H1 (cell line): ENCODE measurements at regions not wholly inside any gene's neighbourhood (a gene's known extent, or its start where the extent isn't known, plus 50 kb on each side); places are given as distances from the start of the nearest gene placed in this dataset.

ENCODE experiments used
- CTCF ChIA-PET: fragments of 300-600 bp; sonication (Branson Sonifier 250); formaldehyde crosslinking; loops from one replicate; lab custom pipeline; 2021; ENCODE audit not compliant: partially characterized antibody; lab: Charles Lee
- POLR2A ChIA-PET: fragments of 300-600 bp; sonication (Branson Sonifier 250); formaldehyde crosslinking; loops from one replicate; lab custom pipeline; 2021; ENCODE audit warnings: inconsistent platforms; ENCODE audit not compliant: partially characterized antibody; lab: Charles Lee
- DNase-seq, 2 experiments: peaks; one replicate each; pipeline versions ENCODE4 v3.0.0 to v3.0.0-alpha.2; 2010 to 2022; ENCODE audit warnings: low spot score in 2 of 2, low read depth in 1 of 2, mixed read lengths in 1 of 2
- FAIRE-seq: peaks from 2 replicates; lab custom pipeline; 2011; peaks lifted over from hg19 to GRCh38; lab: Jason Lieb, UNC
- H2AFZ ChIP-seq: 2 replicates; pipeline ENCODE4 v1.8.1; 2012; ENCODE audit warnings: low read length, inconsistent platforms
- H2AK5ac ChIP-seq: 2 replicates; pipeline ENCODE4 v1.6.1; 2013; ENCODE audit warnings: low read depth, low read length
- H2BK120ac ChIP-seq: replicated peaks from 2 replicates; pipeline ENCODE3; 2013; ENCODE audit warnings: low read depth, low read length, inconsistent platforms
- H2BK12ac ChIP-seq: 2 replicates; pipeline ENCODE4 v1.6.1; 2013; ENCODE audit warnings: low read depth, low read length
- H2BK15ac ChIP-seq: 2 replicates; pipeline ENCODE4 v1.6.1; 2013; ENCODE audit warnings: low read length
- H2BK20ac ChIP-seq: 2 replicates; pipeline ENCODE4 v1.6.1; 2013; ENCODE audit warnings: low read length
- H2BK5ac ChIP-seq: 2 replicates; pipeline ENCODE4 v1.6.1; 2013; ENCODE audit warnings: low read depth, low read length
- H3K14ac ChIP-seq: 2 replicates; pipeline ENCODE4 v1.6.1; 2013; ENCODE audit warnings: inconsistent platforms; ENCODE audit not compliant: insufficient read length
- H3K18ac ChIP-seq: 2 replicates; pipeline ENCODE4 v1.6.1; 2013; ENCODE audit warnings: low read length; ENCODE audit errors: extremely low read depth
- H3K23ac ChIP-seq: 2 replicates; pipeline ENCODE4 v1.6.1; 2013; ENCODE audit warnings: inconsistent platforms; ENCODE audit not compliant: insufficient read length
- H3K23me2 ChIP-seq: 2 replicates; pipeline ENCODE4 v1.6.1; 2013; ENCODE audit warnings: low read depth, low read length
- H3K27ac ChIP-seq: 2 replicates; pipeline ENCODE4 v1.6.1; 2011; ENCODE audit warnings: low read depth, low read length, inconsistent platforms
- H3K27me3 ChIP-seq, 4 experiments: replicated peaks in 1 of 4; 1 replicate in 1 of 4; 2 replicates in 3 of 4; pipeline versions ENCODE4 v1.6.1 to v1.8.1; 2011 to 2013; ENCODE audit warnings: low read length in 3 of 4, mild to moderate bottlenecking in 3 of 4, inconsistent platforms in 2 of 4, mixed read lengths in 2 of 4, moderate library complexity in 1 of 4; ENCODE audit not compliant: control insufficient read depth in 3 of 4, insufficient read depth in 3 of 4; ENCODE audit errors: extremely low read depth in 1 of 4
- H3K36me3 ChIP-seq, 4 experiments: 2 replicates each; pipeline versions ENCODE4 v1.6.1 to v1.8.1; 2011 to 2013; ENCODE audit warnings: mild to moderate bottlenecking in 4 of 4, low read length in 3 of 4, moderate library complexity in 2 of 4, control low read depth in 1 of 4, inconsistent platforms in 1 of 4; ENCODE audit not compliant: insufficient read depth in 4 of 4, control insufficient read depth in 2 of 4
- H3K4ac ChIP-seq: replicated peaks from 2 replicates; pipeline ENCODE3; 2013; ENCODE audit warnings: low read length, low read depth, mixed read lengths, inconsistent platforms; ENCODE audit not compliant: insufficient read length
- H3K4me1 ChIP-seq, 4 experiments: replicated peaks in 1 of 4; 1 replicate in 1 of 4; 2 replicates in 3 of 4; pipeline versions ENCODE4 v1.6.1 to v1.8.1; 2011 to 2013; ENCODE audit warnings: low read length in 3 of 4, inconsistent platforms in 2 of 4, mixed read lengths in 1 of 4; ENCODE audit not compliant: insufficient read depth in 4 of 4, control insufficient read depth in 3 of 4
- H3K4me2 ChIP-seq, 2 experiments: 2 replicates each; pipeline versions ENCODE4 v1.6.1 to v1.8.1; 2011 to 2013; ENCODE audit warnings: low read depth in 2 of 2, low read length in 2 of 2, control low read depth in 1 of 2, inconsistent platforms in 1 of 2, mild to moderate bottlenecking in 1 of 2; ENCODE audit not compliant: insufficient read depth in 1 of 2
- H3K4me3 ChIP-seq, 4 experiments: fragments of 200-600, 300-600 bp in 1 of 4; sonication (generic), shearing (Covaris generic), sonication (Bioruptor Twin) in 1 of 4; 2 replicates each; pipeline versions ENCODE4 v1.5.1 to v1.8.1; 2011 to 2016; ENCODE audit warnings: low read length in 4 of 4, low read depth in 3 of 4, control low read depth in 2 of 4, inconsistent platforms in 2 of 4, mild to moderate bottlenecking in 2 of 4, mixed read lengths in 1 of 4, moderate library complexity in 1 of 4; ENCODE audit not compliant: insufficient read depth in 2 of 4; ENCODE audit errors: extremely low read depth in 1 of 4
- H3K56ac ChIP-seq: replicated peaks from 2 replicates; pipeline ENCODE3; 2013; ENCODE audit warnings: low read depth, mild to moderate bottlenecking, mixed read lengths, low read length, inconsistent platforms; ENCODE audit not compliant: insufficient read length
- H3K79me1 ChIP-seq: 2 replicates; pipeline ENCODE4 v1.6.1; 2013; ENCODE audit warnings: low read depth, low read length, control low read depth
- H3K79me2 ChIP-seq, 2 experiments: 2 replicates each; pipeline versions ENCODE4 v1.6.1 to v1.8.1; 2012 to 2013; ENCODE audit warnings: low read length in 2 of 2, mild to moderate bottlenecking in 2 of 2, inconsistent platforms in 1 of 2; ENCODE audit not compliant: insufficient read depth in 2 of 2, control insufficient read depth in 1 of 2
- H3K9ac ChIP-seq, 4 experiments: replicated peaks in 1 of 4; 1 replicate in 1 of 4; 2 replicates in 3 of 4; pipeline versions ENCODE4 v1.6.1 to v1.8.1; 2011 to 2013; ENCODE audit warnings: low read depth in 3 of 4, low read length in 3 of 4, control low read depth in 2 of 4, mild to moderate bottlenecking in 2 of 4, moderate library complexity in 2 of 4, inconsistent platforms in 1 of 4; ENCODE audit errors: extremely low read depth in 1 of 4
- H3K9me3 ChIP-seq, 2 experiments: 2 replicates each; pipeline versions ENCODE4 v1.6.1 to v1.8.1; 2012 to 2013; ENCODE audit warnings: mild to moderate bottlenecking in 2 of 2, moderate library complexity in 2 of 2, control low read depth in 1 of 2, inconsistent platforms in 1 of 2, low read depth in 1 of 2, low read length in 1 of 2, mixed read lengths in 1 of 2; ENCODE audit not compliant: insufficient read depth in 2 of 2
- H4K20me1 ChIP-seq, 2 experiments: replicated peaks in 1 of 2; 2 replicates each; pipeline versions ENCODE3 to v1.8.1; 2011 to 2013; ENCODE audit warnings: inconsistent platforms in 2 of 2, low read length in 2 of 2, mild to moderate bottlenecking in 1 of 2; ENCODE audit not compliant: insufficient read depth in 2 of 2, control insufficient read depth in 1 of 2
- H4K5ac ChIP-seq: 2 replicates; pipeline ENCODE4 v1.6.1; 2013; ENCODE audit warnings: low read length, low read depth, mixed read lengths, inconsistent platforms; ENCODE audit not compliant: insufficient read length
- H4K8ac ChIP-seq: 2 replicates; pipeline ENCODE4 v1.8.0; 2013; ENCODE audit warnings: mild to moderate bottlenecking, moderate library complexity, low read length, inconsistent platforms; ENCODE audit not compliant: insufficient read depth; ENCODE audit errors: extremely low read depth
- H4K91ac ChIP-seq: replicated peaks from 2 replicates; pipeline ENCODE3; 2013; ENCODE audit warnings: low read length, mixed read lengths, inconsistent platforms; ENCODE audit not compliant: insufficient read length
- EP300 ChIP-seq, 2 experiments: IDR thresholded peaks; 1 replicate in 1 of 2; 2 replicates in 1 of 2; pipeline ENCODE4 v1.6.1; 2011 to 2012; ENCODE audit warnings: low read depth in 2 of 2, low read length in 2 of 2, mild to moderate bottlenecking in 2 of 2, borderline replicate concordance in 1 of 2, inconsistent platforms in 1 of 2, moderate library complexity in 1 of 2
- KDM4A ChIP-seq: IDR thresholded peaks from one replicate; pipeline ENCODE4 v1.7.1; 2012; ENCODE audit warnings: low read depth, mild to moderate bottlenecking, moderate library complexity, low read length, inconsistent platforms; ENCODE audit not compliant: severe bottlenecking
- POLR2AphosphoS5 ChIP-seq: IDR thresholded peaks from 2 replicates; pipeline ENCODE4 v1.6.1; 2011; ENCODE audit warnings: low read depth, low read length
- RFX5 ChIP-seq: IDR thresholded peaks from 2 replicates; pipeline ENCODE4 v1.6.1; 2011; ENCODE audit warnings: low read depth, low read length, improper control_type of control experiment, borderline replicate concordance
- SIN3A ChIP-seq, 2 experiments: IDR thresholded peaks in 1 of 2; conservative IDR thresholded peaks in 1 of 2; 2 replicates each; pipeline ENCODE4 v1.6.1; 2011 to 2012; ENCODE audit warnings: low read length in 2 of 2, improper control_type of control experiment in 1 of 2, low read depth in 1 of 2, mild to moderate bottlenecking in 1 of 2
- SP4 ChIP-seq: IDR thresholded peaks from 2 replicates; pipeline ENCODE4 v1.6.1; 2012; ENCODE audit warnings: low read length, inconsistent platforms
- YY1 ChIP-seq: IDR thresholded peaks from 2 replicates; pipeline ENCODE4 v1.6.1; 2011; ENCODE audit warnings: low read depth, mild to moderate bottlenecking, low read length
- WGBS, 2 experiments: shearing (Covaris generic) in 1 of 2; methylation state at CpG; one replicate each; pipeline versions ENCODE4 v1.1.6 to v1.1.7; 2013 to 2015; ENCODE audit warnings: low lambda C conversion rate in 2 of 2, mixed read lengths in 2 of 2, inconsistent platforms in 1 of 2, low coverage in 1 of 2, missing lambda C conversion rate in 1 of 2; ENCODE audit not compliant: insufficient replicate concordance in 2 of 2, insufficient coverage in 1 of 2, insufficient read length in 1 of 2; ENCODE audit errors: extremely low coverage in 1 of 2, missing lambda C conversion rate in 1 of 2; 5-methylcytosine and 5-hydroxymethylcytosine counted together
- TF ChIP-seq, protein P1 (sequence below): IDR thresholded peaks from 2 replicates; pipeline ENCODE4 v1.6.1; 2011; ENCODE audit warnings: low read depth, mild to moderate bottlenecking, low read length; ENCODE audit not compliant: insufficient read depth
- TF ChIP-seq, protein P2 (sequence below), 3 experiments: IDR thresholded peaks; 1 replicate in 2 of 3; 2 replicates in 1 of 3; pipeline versions ENCODE4 v1.5.1 to v1.6.1; 2011; ENCODE audit warnings: low read length in 3 of 3, mild to moderate bottlenecking in 3 of 3, inconsistent platforms in 2 of 3, low read depth in 1 of 3, moderate library complexity in 1 of 3; ENCODE audit not compliant: insufficient read depth in 1 of 3; ENCODE audit errors: control extremely low read depth in 1 of 3
- TF ChIP-seq, protein P3 (sequence below): IDR thresholded peaks from 2 replicates; pipeline ENCODE4 v1.6.1; 2012; ENCODE audit warnings: low read length, inconsistent platforms

DNA sequence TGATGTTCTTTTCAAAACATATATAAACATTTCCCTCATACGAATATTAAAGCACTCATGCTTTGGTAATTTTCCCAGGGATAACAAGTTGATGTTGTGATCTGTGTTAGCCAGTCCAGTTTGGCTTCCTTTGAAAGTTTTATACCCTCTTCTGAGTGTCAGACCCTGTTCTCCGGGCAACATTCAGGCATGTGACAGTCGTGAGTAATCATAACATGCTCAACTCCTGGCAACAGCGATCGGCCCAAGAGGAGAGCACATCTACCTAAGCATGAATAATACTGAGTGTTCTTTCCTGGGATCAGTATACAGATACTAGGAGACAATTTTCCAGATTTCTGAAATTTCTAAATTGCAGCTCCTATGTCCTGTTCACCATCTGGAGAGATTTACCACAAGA is 1086.4 kb downstream of the CDH8 start:
- ChIA-PET CTCF (no interaction called here), POLR2A (no interaction called here)
- no peak overlapping the region for H2BK120ac ChIP-seq
- no peaks in the 10 kb centered on the region for H3K79me1 ChIP-seq
- no peak overlapping the region for H2BK15ac ChIP-seq
- no peak overlapping the region for H3K56ac ChIP-seq
- DNase-seq = no peak
- H3K4me3 ChIP-seq = no peak overlapping the region
- no peaks in the 10 kb centered on the region for H3K36me3 ChIP-seq
- H3K27me3 ChIP-seq = no peaks in the 10 kb centered on the region
- H3K27ac ChIP-seq = no peak overlapping the region
- H3K9ac ChIP-seq = no peak overlapping the region
- FAIRE-seq = no peak
- H4K5ac ChIP-seq = no peak overlapping the region
- no peak overlapping the region for H2BK5ac ChIP-seq
- no peaks in the 10 kb centered on the region for H3K23me2 ChIP-seq
- no peaks in the 10 kb centered on the region for H3K79me2 ChIP-seq
- H3K4me2 ChIP-seq = no peak overlapping the region
- H2BK12ac ChIP-seq = no peak overlapping the region
- no peaks in the 10 kb centered on the region for H4K20me1 ChIP-seq
- H3K4me1 ChIP-seq = no peaks in the 10 kb centered on the region
- no peak overlapping the region for H2AFZ ChIP-seq
- no peaks in the 10 kb centered on the region for H3K9me3 ChIP-seq
- H3K4ac ChIP-seq = no peak overlapping the region
- H4K8ac ChIP-seq = no peak overlapping the region
- no peak overlapping the region for H2AK5ac ChIP-seq
- WGBS, 2 experiments = 90% methylated on average over 5 of the region's 5 CpGs; no CpG with 5 or more reads in 1 of the 2 experiments
- no peak overlapping the region for H3K14ac ChIP-seq
- no peak overlapping the region for H3K23ac ChIP-seq
- H4K91ac ChIP-seq = no peak overlapping the region
- no peak overlapping the region for H2BK20ac ChIP-seq
- H3K18ac ChIP-seq = no peak overlapping the region
- TF ChIP-seq KDM4A (no peak), EP300 (IDR thresholded peaks at IDR 0.05; ENCODE audit: borderline replicate concordance in 1 of 2, low read depth in 2 of 2, low read length in 2 of 2) (no peak), SP4 (no peak), YY1 (no peak), SIN3A (conservative IDR thresholded peaks at IDR 0.05 in 1 of 2, IDR thresholded peaks at IDR 0.05 in 1 of 2; ENCODE audit: low read depth in 1 of 2, low read length in 2 of 2) (no peak), RFX5 (no peak), POLR2AphosphoS5 (no peak)
- TF ChIP-seq, protein P1, sequence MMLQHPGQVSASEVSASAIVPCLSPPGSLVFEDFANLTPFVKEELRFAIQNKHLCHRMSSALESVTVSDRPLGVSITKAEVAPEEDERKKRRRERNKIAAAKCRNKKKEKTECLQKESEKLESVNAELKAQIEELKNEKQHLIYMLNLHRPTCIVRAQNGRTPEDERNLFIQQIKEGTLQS = no peak
- TF ChIP-seq, protein P2, sequence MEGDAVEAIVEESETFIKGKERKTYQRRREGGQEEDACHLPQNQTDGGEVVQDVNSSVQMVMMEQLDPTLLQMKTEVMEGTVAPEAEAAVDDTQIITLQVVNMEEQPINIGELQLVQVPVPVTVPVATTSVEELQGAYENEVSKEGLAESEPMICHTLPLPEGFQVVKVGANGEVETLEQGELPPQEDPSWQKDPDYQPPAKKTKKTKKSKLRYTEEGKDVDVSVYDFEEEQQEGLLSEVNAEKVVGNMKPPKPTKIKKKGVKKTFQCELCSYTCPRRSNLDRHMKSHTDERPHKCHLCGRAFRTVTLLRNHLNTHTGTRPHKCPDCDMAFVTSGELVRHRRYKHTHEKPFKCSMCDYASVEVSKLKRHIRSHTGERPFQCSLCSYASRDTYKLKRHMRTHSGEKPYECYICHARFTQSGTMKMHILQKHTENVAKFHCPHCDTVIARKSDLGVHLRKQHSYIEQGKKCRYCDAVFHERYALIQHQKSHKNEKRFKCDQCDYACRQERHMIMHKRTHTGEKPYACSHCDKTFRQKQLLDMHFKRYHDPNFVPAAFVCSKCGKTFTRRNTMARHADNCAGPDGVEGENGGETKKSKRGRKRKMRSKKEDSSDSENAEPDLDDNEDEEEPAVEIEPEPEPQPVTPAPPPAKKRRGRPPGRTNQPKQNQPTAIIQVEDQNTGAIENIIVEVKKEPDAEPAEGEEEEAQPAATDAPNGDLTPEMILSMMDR (IDR thresholded peaks at IDR 0.05; ENCODE audit: control extremely low read depth in 1 of 3, insufficient read depth in 1 of 3, low read depth in 1 of 3, low read length in 3 of 3) = no peak
- TF ChIP-seq, protein P3, sequence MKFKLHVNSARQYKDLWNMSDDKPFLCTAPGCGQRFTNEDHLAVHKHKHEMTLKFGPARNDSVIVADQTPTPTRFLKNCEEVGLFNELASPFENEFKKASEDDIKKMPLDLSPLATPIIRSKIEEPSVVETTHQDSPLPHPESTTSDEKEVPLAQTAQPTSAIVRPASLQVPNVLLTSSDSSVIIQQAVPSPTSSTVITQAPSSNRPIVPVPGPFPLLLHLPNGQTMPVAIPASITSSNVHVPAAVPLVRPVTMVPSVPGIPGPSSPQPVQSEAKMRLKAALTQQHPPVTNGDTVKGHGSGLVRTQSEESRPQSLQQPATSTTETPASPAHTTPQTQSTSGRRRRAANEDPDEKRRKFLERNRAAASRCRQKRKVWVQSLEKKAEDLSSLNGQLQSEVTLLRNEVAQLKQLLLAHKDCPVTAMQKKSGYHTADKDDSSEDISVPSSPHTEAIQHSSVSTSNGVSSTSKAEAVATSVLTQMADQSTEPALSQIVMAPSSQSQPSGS = no peak
